HG02642 (cell line): ENCODE measurements at regions not wholly inside any gene's neighbourhood (a gene's known extent, or its start where the extent isn't known, plus 50 kb on each side); places are given as distances from the start of the nearest gene placed in this dataset.

Experiments
- ATAC-seq: cut with Tn5 transposase; IDR thresholded peaks from one replicate; pipeline ENCODE4 v1.9.1; 2021; ENCODE audit warnings: mild to moderate bottlenecking; ENCODE audit not compliant: unreplicated experiment, poor library complexity

- ATAC-seq = no peak
These were observed 410.2 kb upstream of the CFAP20DC start for GRCh38 chr3:59460068-59460467.

GRCh38 chr3:59456852-59457485, 407.1 kb upstream of the CFAP20DC start:
- peak; percentile 98 for ATAC-seq

GRCh38 chr3:59451800-59452746, 402.2 kb upstream of the CFAP20DC start:
- ATAC-seq = no peak

- ATAC-seq = peak; percentile 96
These were observed 401.3 kb upstream of the CFAP20DC start for GRCh38 chr3:59450946-59451763.

DNA sequence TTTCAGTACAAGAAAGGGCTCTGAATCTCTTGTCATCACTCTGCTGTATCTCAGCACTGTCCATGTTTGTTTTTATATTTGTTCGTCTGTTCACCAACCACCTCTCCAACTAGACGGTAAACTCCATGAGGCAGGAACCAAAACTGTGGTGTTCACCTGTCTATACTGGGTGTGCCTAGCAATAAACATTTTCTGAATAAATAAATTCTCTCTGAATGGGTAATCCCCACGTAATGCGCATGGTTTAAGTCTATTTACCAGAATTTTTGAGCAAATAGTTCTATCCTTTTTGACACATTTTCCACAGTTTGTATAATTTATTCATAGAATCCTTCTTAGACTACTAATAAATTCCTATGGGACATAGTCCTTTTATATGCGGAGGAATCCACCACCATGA, 400.6 kb upstream of the CFAP20DC start:
- ATAC-seq = no peak

DNA sequence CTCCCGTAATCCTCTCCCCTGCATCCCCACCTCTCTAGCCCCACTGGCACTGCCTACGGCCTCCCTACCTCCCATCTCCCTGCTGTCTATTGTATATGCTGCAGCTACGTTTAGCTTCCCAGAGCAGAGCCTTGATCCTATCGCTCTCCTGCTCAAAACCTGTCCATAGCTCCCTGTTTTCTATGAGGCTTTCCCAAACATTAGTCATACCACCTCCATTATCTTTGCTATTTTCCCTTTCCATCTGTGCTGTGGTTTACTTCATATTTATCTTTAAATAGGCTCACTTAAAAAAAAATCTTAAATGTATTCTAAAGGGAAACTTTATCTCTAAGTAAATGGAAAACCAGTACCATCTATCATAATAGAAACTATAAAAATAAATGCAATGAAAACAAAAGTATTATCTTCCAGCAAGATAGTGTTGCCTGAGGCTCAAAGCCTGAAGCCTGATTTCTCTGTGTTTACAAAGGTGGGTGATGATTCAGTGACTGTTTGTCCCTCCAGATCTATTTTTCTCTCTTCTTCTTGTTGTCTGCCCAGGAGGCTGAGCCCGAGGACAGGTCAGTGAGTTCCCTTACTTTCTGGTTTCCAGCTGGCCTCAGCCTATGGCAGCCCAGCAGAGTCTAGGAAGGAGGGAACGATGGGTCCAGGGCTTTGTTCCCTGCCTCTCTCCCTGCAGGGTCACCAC, 397.1 kb upstream of the CFAP20DC start:
- no peak for ATAC-seq

GRCh38 chr3:59444676-59445075, 394.9 kb upstream of the CFAP20DC start:
- ATAC-seq = no peak

DNA sequence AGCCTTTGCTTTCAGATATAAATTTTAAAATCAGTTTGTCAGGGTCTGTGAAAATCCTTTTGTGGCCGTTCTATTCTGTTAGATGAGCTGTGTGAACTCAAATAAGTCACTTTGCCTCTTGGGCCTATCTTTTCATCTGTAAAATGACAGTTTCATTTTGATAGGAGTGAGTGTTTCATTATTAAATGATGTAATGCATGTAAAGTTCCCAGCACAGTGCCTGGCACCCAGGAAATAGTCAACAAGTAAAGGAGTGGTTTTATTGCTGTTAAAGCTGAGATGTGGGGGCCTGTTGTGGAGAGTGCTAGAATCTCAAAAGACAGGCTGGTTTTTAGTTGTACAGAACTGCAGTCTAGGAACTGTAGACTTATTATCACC, 394.5 kb upstream of the CFAP20DC start:
- ATAC-seq = no peak

DNA sequence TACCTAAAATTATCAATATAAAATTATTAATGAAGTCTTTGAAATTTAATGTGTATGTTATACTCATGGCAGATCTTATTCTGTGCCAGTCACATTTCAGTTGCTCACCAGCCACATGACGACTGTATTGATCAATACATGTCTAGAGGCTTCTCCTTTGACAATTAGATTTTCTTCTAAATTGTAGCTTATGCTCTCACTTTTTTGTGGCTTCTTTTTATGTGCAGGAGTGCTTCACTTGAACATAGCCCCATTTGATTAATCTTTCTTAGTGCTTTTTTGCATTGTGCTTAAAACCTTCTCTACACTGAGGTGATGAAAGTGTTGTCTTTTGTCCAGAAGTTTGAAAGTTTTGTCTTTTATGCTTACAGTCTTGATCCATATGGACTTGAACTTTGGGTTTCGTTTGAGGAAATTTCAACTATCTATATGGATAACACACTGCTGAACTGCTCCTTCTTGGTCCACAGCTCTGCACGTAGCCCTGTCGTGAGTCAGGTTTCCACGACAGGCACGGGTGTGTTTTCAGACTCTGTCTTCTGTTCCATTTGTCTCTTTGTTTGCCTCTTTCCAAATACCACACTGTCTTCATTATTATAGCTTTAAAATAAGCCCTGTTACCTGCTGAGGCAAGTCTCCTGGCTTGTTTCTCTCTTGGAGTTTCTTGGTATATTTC, 393.9 kb upstream of the CFAP20DC start:
- no peak for ATAC-seq

DNA sequence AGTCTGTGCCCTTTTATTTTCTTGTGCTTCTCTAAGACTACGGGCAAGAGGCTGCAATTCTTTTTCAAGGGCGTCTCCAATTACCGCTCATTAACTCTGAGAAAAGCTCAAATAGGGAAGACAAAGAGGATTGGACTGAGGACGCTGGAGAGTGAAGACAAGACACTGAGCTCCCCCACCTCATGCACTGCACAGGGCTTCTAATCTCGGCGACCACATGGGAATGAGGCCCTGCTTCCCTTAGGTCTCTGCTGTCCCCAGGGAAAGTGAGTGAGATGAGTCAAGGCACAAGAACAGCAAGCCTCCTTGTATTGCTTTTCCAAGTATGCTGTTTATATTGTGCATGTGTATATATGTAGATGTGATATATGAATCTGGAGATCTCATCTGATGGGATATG, 392.2 kb upstream of the CFAP20DC start:
- ATAC-seq = no peak

- no peak for ATAC-seq
These were observed 390.6 kb upstream of the CFAP20DC start for GRCh38 chr3:59440285-59441028.

- ATAC-seq = no peak
These were observed 388.7 kb upstream of the CFAP20DC start for GRCh38 chr3:59438492-59438891.

- ATAC-seq = no peak
These were observed 386.5 kb upstream of the CFAP20DC start for GRCh38 chr3:59436164-59436958.

GRCh38 chr3:59433546-59433945, 383.7 kb upstream of the CFAP20DC start:
- ATAC-seq = no peak

DNA sequence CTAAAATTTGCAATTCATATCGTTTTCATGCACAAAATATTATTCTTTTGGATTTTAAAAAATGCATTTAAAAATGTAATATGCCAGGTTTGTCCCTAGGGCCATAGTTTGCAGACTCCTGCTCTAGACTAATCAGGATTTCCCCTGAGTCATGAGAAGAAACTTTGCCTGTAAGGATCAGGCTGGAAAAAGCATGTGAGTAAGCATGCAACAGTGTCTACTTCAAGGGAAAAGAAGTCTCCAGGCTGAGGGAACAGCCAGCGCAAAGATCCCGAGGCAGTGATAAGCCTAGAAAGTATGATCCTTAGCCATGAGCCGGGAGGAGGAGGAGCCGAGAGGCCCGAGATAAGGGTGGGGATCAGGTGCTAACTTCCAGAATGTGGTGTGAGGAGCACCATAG, 382.8 kb upstream of the CFAP20DC start:
- no peak for ATAC-seq

- ATAC-seq = no peak
These were observed 380.5 kb upstream of the CFAP20DC start for GRCh38 chr3:59430341-59430740.

DNA sequence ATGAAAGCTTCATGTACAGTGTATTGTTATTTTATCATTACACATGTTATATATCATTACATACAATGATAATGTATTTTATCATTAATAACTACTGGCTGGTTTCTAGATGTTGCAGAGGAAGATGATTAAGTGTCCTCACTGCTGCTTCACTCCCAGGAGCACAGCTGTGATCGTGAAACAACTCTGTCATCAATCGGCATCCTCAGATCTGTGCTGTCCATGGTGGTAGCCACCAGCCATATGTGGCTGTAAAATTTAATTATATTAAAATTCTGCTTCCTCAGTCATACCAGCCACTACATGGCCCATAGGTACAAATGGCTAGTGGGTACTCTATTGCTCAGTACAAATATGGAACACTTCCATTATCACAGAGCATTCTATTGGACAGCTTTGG, 379.4 kb upstream of the CFAP20DC start:
- no peak for ATAC-seq

GRCh38 chr3:59426821-59427565, 377.2 kb upstream of the CFAP20DC start:
- no peak for ATAC-seq
